HEK293 (cell line): ENCODE measurements at regions not wholly inside any gene's neighbourhood (a gene's known extent, or its start where the extent isn't known, plus 50 kb on each side); places are given as distances from the start of the nearest gene placed in this dataset.

Source experiments
- CTCF ChIA-PET: fragments of 350-600 bp; formaldehyde crosslinking; extraction: SDS; loops from one replicate; lab custom pipeline; 2021; ENCODE audit warnings: antibody characterized with exemption; lab: Yijun Ruan, JAX
- POLR2A ChIA-PET: fragments of 300-600 bp; formaldehyde crosslinking; extraction: SDS; loops from one replicate; lab custom pipeline; 2020; ENCODE audit warnings: antibody characterized with exemption, inconsistent platforms; lab: Yijun Ruan, JAX
- H3K27ac ChIP-seq: fragments of 200-500 bp; sonication (Bioruptor generic); 2 replicates; pipeline ENCODE4 v1.5.1; 2014; ENCODE audit warnings: low read depth, low read length, control low read depth, inconsistent platforms; ENCODE audit errors: extremely low read depth
- H3K36me3 ChIP-seq, 2 experiments: fragments of 200-500 bp in 1 of 2; sonication (Bioruptor generic) in 1 of 2; 1 replicate in 1 of 2; 2 replicates in 1 of 2; pipeline ENCODE4 v1.5.1; 2014 to 2017; ENCODE audit warnings: inconsistent platforms in 2 of 2, low read length in 2 of 2; ENCODE audit not compliant: control insufficient read depth in 2 of 2, insufficient read depth in 1 of 2
- H3K4me1 ChIP-seq: fragments of 200-500 bp; sonication (Bioruptor generic); 2 replicates; pipeline ENCODE4 v1.5.1; 2014; ENCODE audit warnings: mild to moderate bottlenecking, low read length, inconsistent platforms; ENCODE audit not compliant: control insufficient read depth, insufficient read depth
- H3K4me3 ChIP-seq: 2 replicates; pipeline ENCODE4 v1.5.1; 2011; ENCODE audit warnings: low read depth, mild to moderate bottlenecking, control low read depth, low read length, moderate library complexity
- H3K9me3 ChIP-seq: fragments of 200-500 bp; sonication (Bioruptor generic); 2 replicates; pipeline ENCODE4 v1.5.1; 2014; ENCODE audit warnings: low read depth, low read length, inconsistent platforms; ENCODE audit not compliant: control insufficient read depth, insufficient read depth
- GLIS1 ChIP-seq: fragments of 450-650 bp; formaldehyde crosslinking; IDR thresholded peaks from 2 replicates; pipeline ENCODE4 v1.5.1; 2016; ENCODE audit warnings: missing biosample characterization, missing genetic modification characterization
- HOXD13 ChIP-seq: sonication (generic); formaldehyde crosslinking; IDR thresholded peaks from 2 replicates; pipeline ENCODE4 v1.8.0; 2022; ENCODE audit warnings: missing genetic modification reagents, borderline replicate concordance
- KLF8 ChIP-seq: fragments of 450-650 bp; formaldehyde crosslinking; IDR thresholded peaks from 2 replicates; pipeline ENCODE4 v1.5.1; 2016; ENCODE audit warnings: missing biosample characterization, missing genetic modification characterization
- OSR2 ChIP-seq: fragments of 450-650 bp; formaldehyde crosslinking; IDR thresholded peaks from 2 replicates; pipeline ENCODE4 v1.5.1; 2016; ENCODE audit warnings: missing biosample characterization, missing genetic modification characterization
- PRDM4 ChIP-seq: fragments of 450-650 bp; formaldehyde crosslinking; IDR thresholded peaks from 2 replicates; pipeline ENCODE4 v1.5.1; 2017; ENCODE audit warnings: missing biosample characterization, missing genetic modification characterization
- ZBTB10 ChIP-seq: fragments of 450-650 bp; formaldehyde crosslinking; IDR thresholded peaks from 2 replicates; pipeline ENCODE4 v1.5.1; 2016; ENCODE audit warnings: missing biosample characterization, missing genetic modification characterization
- ZBTB20 ChIP-seq: fragments of 450-650 bp; formaldehyde crosslinking; IDR thresholded peaks from 2 replicates; pipeline ENCODE4 v1.5.1; 2016; ENCODE audit warnings: missing biosample characterization, missing genetic modification characterization
- ZEB2 ChIP-seq: fragments of 450-650 bp; formaldehyde crosslinking; IDR thresholded peaks from 2 replicates; pipeline ENCODE4 v1.5.1; 2016; ENCODE audit warnings: missing biosample characterization, missing genetic modification characterization
- ZNF114 ChIP-seq: fragments of 450-650 bp; formaldehyde crosslinking; IDR thresholded peaks from 2 replicates; pipeline ENCODE4 v1.5.0; 2017; ENCODE audit warnings: missing biosample characterization, missing genetic modification characterization
- ZNF121 ChIP-seq: fragments of 450-650 bp; formaldehyde crosslinking; IDR thresholded peaks from 2 replicates; pipeline ENCODE4 v1.5.1; 2016; ENCODE audit warnings: missing biosample characterization, missing genetic modification characterization
- ZNF138 ChIP-seq: fragments of 450-650 bp; formaldehyde crosslinking; IDR thresholded peaks from 2 replicates; pipeline ENCODE4 v1.5.1; 2016; ENCODE audit warnings: missing biosample characterization, missing genetic modification characterization, borderline replicate concordance
- ZNF155 ChIP-seq: fragments of 450-650 bp; formaldehyde crosslinking; IDR thresholded peaks from 2 replicates; pipeline ENCODE4 v1.5.1; 2016; ENCODE audit warnings: missing biosample characterization, missing genetic modification characterization
- ZNF16 ChIP-seq: fragments of 450-650 bp; formaldehyde crosslinking; IDR thresholded peaks from 2 replicates; pipeline ENCODE4 v1.5.1; 2016; ENCODE audit warnings: low read depth, missing biosample characterization, missing genetic modification characterization
- ZNF175 ChIP-seq: fragments of 450-650 bp; formaldehyde crosslinking; IDR thresholded peaks from 2 replicates; pipeline ENCODE4 v1.5.1; 2016; ENCODE audit warnings: missing biosample characterization, missing genetic modification characterization
- ZNF221 ChIP-seq: fragments of 450-650 bp; formaldehyde crosslinking; IDR thresholded peaks from 2 replicates; pipeline ENCODE4 v1.5.1; 2017; ENCODE audit warnings: missing biosample characterization, missing genetic modification characterization, borderline replicate concordance
- ZNF266 ChIP-seq: fragments of 450-650 bp; formaldehyde crosslinking; IDR thresholded peaks from 2 replicates; pipeline ENCODE4 v1.5.1; 2016; ENCODE audit warnings: missing biosample characterization, missing genetic modification characterization, low read depth
- ZNF324 ChIP-seq: fragments of 450-650 bp; formaldehyde crosslinking; IDR thresholded peaks from 2 replicates; pipeline ENCODE4 v1.5.1; 2016; ENCODE audit warnings: missing biosample characterization, missing genetic modification characterization
- ZNF529 ChIP-seq: fragments of 450-650 bp; formaldehyde crosslinking; IDR thresholded peaks from 2 replicates; pipeline ENCODE4 v1.5.1; 2017; ENCODE audit warnings: missing genetic modification characterization, missing biosample characterization; ENCODE audit not compliant: insufficient replicate concordance
- ZNF580 ChIP-seq: fragments of 450-650 bp; formaldehyde crosslinking; IDR thresholded peaks from 2 replicates; pipeline ENCODE4 v1.5.1; 2016; ENCODE audit warnings: missing biosample characterization, missing genetic modification characterization
- ZNF624 ChIP-seq: fragments of 450-650 bp; formaldehyde crosslinking; IDR thresholded peaks from 2 replicates; pipeline ENCODE4 v1.5.1; 2017; ENCODE audit warnings: missing biosample characterization, missing genetic modification characterization
- ZNF791 ChIP-seq: fragments of 450-650 bp; formaldehyde crosslinking; IDR thresholded peaks from 2 replicates; pipeline ENCODE4 v1.5.1; 2016; ENCODE audit warnings: missing biosample characterization, missing genetic modification characterization

- no peak for TF ChIP-seq KLF8
- TF ChIP-seq ZEB2 (tag by site-specific recombination), result no peak
- TF ChIP-seq, all 188 proteins: peak for 0
These were observed 819.9 kb upstream of the PIK3C3 start (continued) for GRCh38 chr18:41135146-41135545.

- Histone ChIP-seq H3K4me1 (no peaks in the 10 kb centered on the region), H3K9me3 (no peaks in the 10 kb centered on the region), H3K27ac (no peak overlapping the region), H3K4me3 (no peak overlapping the region), H3K36me3 (no peaks in the 10 kb centered on the region)
- ChIA-PET CTCF (no interaction called here), POLR2A (interaction anchor here (0.6 kb wide), 1 partner anchor 283 kb away, joined by 3 read pairs; no protein-coding TSS in a partner anchor)
- TF ChIP-seq ZBTB20 (tag by site-specific recombination) (no peak), ZNF155 (tag by site-specific recombination) (no peak)
These were observed 820.6 kb upstream of the PIK3C3 start for GRCh38 chr18:41134426-41134825.

GRCh38 chr18:41131050-41131449 lies 824.0 kb upstream of the PIK3C3 start:
- ChIA-PET POLR2A (no interaction called here), CTCF (interaction anchor here (0.6 kb wide), 1 partner anchor 18 kb away, joined by 3 read pairs; no protein-coding TSS in a partner anchor)

More at GRCh38 chr18:41131050-41131449, 824.0 kb upstream of the PIK3C3 start:
- Histone ChIP-seq H3K27ac (no peak overlapping the region), H3K4me3 (no peak overlapping the region), H3K4me1 (no peaks in the 10 kb centered on the region), H3K9me3 (no peaks in the 10 kb centered on the region), H3K36me3 (no peaks in the 10 kb centered on the region)
- no peak for TF ChIP-seq ZNF16 (tag by site-specific recombination)
- no peak for TF ChIP-seq ZNF221
- no peak for TF ChIP-seq ZNF175 (tag by site-specific recombination)
- TF ChIP-seq ZNF624, result no peak
- no peak for TF ChIP-seq ZNF138 (tag by site-specific recombination)
- no peak for TF ChIP-seq GLIS1 (tag by site-specific recombination)
- no peak for TF ChIP-seq PRDM4 (tag by site-specific recombination)
- TF ChIP-seq ZNF121 (tag by site-specific recombination), result no peak
- TF ChIP-seq ZNF266 (tag by site-specific recombination), result no peak
- TF ChIP-seq ZBTB10, result no peak
- TF ChIP-seq ZNF580 (tag by site-specific recombination), result no peak
- TF ChIP-seq ZNF114, result no peak
- TF ChIP-seq ZNF324 (tag by site-specific recombination), result no peak
- TF ChIP-seq HOXD13 (CRISPR knock-in tag), result no peak
- no peak for TF ChIP-seq ZNF529 (tag by site-specific recombination)
- no peak for TF ChIP-seq OSR2 (tag by site-specific recombination)
- no peak for TF ChIP-seq ZNF791 (tag by site-specific recombination)
